HEK293 (cell line): ENCODE measurements at regions not wholly inside any gene's neighbourhood (a gene's known extent, or its start where the extent isn't known, plus 50 kb on each side); places are given as distances from the start of the nearest gene placed in this dataset.

Source experiments
- PRDM1 ChIP-seq: fragments of 450-650 bp; formaldehyde crosslinking; IDR thresholded peaks from 2 replicates; pipeline ENCODE4; 2016; ENCODE audit warnings: missing biosample characterization, missing genetic modification characterization
- ZNF837 ChIP-seq: fragments of 450-650 bp; formaldehyde crosslinking; IDR thresholded peaks from 2 replicates; pipeline ENCODE4 v1.5.1; 2016; ENCODE audit warnings: missing biosample characterization, missing genetic modification characterization
- TF ChIP-seq, protein P1 (sequence below): fragments of 450-650 bp; formaldehyde crosslinking; IDR thresholded peaks from 2 replicates; pipeline ENCODE4 v1.5.1; 2016; ENCODE audit warnings: missing biosample characterization, missing genetic modification characterization
- TF ChIP-seq, protein P2 (sequence below): fragments of 450-650 bp; formaldehyde crosslinking; IDR thresholded peaks from 2 replicates; pipeline ENCODE4 v1.5.0; 2017; ENCODE audit warnings: missing biosample characterization, missing genetic modification characterization, borderline replicate concordance
- TF ChIP-seq, protein P3 (sequence below): fragments of 450-650 bp; formaldehyde crosslinking; IDR thresholded peaks from 2 replicates; pipeline ENCODE4 v1.5.1; 2016; ENCODE audit warnings: missing biosample characterization, missing genetic modification characterization

DNA sequence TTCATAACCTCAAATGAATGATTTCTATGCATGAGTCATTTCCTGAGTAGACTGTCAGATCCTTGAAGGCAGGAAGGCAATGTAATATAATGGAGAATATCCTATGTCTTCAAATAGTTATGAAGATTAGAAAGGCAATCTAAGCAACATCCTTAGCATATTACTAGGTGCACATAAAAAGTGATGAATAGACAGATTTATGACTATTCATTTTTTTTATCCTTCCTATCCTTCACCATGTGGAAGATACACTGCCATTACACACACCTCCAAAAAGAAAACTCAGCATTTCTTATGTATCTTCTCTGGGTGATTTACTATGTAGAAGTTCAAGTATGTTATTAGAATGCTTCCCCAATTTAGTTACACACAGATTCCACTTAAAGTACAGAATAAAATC lies 126.4 kb upstream of the MAF start:
- TF ChIP-seq, protein P1, sequence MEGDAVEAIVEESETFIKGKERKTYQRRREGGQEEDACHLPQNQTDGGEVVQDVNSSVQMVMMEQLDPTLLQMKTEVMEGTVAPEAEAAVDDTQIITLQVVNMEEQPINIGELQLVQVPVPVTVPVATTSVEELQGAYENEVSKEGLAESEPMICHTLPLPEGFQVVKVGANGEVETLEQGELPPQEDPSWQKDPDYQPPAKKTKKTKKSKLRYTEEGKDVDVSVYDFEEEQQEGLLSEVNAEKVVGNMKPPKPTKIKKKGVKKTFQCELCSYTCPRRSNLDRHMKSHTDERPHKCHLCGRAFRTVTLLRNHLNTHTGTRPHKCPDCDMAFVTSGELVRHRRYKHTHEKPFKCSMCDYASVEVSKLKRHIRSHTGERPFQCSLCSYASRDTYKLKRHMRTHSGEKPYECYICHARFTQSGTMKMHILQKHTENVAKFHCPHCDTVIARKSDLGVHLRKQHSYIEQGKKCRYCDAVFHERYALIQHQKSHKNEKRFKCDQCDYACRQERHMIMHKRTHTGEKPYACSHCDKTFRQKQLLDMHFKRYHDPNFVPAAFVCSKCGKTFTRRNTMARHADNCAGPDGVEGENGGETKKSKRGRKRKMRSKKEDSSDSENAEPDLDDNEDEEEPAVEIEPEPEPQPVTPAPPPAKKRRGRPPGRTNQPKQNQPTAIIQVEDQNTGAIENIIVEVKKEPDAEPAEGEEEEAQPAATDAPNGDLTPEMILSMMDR: no peak
- TF ChIP-seq PRDM1 (tag by site-specific recombination): no peak
- TF ChIP-seq, protein P2, sequence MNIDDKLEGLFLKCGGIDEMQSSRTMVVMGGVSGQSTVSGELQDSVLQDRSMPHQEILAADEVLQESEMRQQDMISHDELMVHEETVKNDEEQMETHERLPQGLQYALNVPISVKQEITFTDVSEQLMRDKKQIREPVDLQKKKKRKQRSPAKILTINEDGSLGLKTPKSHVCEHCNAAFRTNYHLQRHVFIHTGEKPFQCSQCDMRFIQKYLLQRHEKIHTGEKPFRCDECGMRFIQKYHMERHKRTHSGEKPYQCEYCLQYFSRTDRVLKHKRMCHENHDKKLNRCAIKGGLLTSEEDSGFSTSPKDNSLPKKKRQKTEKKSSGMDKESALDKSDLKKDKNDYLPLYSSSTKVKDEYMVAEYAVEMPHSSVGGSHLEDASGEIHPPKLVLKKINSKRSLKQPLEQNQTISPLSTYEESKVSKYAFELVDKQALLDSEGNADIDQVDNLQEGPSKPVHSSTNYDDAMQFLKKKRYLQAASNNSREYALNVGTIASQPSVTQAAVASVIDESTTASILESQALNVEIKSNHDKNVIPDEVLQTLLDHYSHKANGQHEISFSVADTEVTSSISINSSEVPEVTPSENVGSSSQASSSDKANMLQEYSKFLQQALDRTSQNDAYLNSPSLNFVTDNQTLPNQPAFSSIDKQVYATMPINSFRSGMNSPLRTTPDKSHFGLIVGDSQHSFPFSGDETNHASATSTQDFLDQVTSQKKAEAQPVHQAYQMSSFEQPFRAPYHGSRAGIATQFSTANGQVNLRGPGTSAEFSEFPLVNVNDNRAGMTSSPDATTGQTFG (tag by site-specific recombination): no peak
- TF ChIP-seq ZNF837 (tag by site-specific recombination): no peak
- TF ChIP-seq, protein P3, sequence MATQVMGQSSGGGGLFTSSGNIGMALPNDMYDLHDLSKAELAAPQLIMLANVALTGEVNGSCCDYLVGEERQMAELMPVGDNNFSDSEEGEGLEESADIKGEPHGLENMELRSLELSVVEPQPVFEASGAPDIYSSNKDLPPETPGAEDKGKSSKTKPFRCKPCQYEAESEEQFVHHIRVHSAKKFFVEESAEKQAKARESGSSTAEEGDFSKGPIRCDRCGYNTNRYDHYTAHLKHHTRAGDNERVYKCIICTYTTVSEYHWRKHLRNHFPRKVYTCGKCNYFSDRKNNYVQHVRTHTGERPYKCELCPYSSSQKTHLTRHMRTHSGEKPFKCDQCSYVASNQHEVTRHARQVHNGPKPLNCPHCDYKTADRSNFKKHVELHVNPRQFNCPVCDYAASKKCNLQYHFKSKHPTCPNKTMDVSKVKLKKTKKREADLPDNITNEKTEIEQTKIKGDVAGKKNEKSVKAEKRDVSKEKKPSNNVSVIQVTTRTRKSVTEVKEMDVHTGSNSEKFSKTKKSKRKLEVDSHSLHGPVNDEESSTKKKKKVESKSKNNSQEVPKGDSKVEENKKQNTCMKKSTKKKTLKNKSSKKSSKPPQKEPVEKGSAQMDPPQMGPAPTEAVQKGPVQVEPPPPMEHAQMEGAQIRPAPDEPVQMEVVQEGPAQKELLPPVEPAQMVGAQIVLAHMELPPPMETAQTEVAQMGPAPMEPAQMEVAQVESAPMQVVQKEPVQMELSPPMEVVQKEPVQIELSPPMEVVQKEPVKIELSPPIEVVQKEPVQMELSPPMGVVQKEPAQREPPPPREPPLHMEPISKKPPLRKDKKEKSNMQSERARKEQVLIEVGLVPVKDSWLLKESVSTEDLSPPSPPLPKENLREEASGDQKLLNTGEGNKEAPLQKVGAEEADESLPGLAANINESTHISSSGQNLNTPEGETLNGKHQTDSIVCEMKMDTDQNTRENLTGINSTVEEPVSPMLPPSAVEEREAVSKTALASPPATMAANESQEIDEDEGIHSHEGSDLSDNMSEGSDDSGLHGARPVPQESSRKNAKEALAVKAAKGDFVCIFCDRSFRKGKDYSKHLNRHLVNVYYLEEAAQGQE (tag by site-specific recombination): no peak
